K562 (cell line): ENCODE measurements at regions not wholly inside any gene's neighbourhood (a gene's known extent, or its start where the extent isn't known, plus 50 kb on each side); places are given as distances from the start of the nearest gene placed in this dataset.

Source experiments
- RAD51 ChIP-seq: fragments of 450-650 bp; IDR thresholded peaks from 2 replicates; pipeline ENCODE4 v1.7.1; 2016; ENCODE audit warnings: low read depth, mild to moderate bottlenecking, borderline replicate concordance
- ZC3H11A ChIP-seq: IDR thresholded peaks from 2 replicates; pipeline ENCODE4 v1.6.1; 2012; ENCODE audit warnings: low read depth, low read length, improper control_type of control experiment
- TF ChIP-seq, protein P1 (sequence below), 2 experiments: fragments of 450-650 bp; formaldehyde crosslinking in 1 of 2; IDR thresholded peaks; 2 replicates each; pipeline versions ENCODE4 v1.4.0 to v1.6.1; 2014 to 2020; ENCODE audit warnings: mild to moderate bottlenecking in 2 of 2, borderline replicate concordance in 1 of 2, low read depth in 1 of 2

GRCh38 chr22:22092101-22092500 lies 109.5 kb upstream of the TOP3B start:
- TF ChIP-seq RAD51, result no peak
- TF ChIP-seq ZC3H11A, result no peak
- TF ChIP-seq, protein P1, sequence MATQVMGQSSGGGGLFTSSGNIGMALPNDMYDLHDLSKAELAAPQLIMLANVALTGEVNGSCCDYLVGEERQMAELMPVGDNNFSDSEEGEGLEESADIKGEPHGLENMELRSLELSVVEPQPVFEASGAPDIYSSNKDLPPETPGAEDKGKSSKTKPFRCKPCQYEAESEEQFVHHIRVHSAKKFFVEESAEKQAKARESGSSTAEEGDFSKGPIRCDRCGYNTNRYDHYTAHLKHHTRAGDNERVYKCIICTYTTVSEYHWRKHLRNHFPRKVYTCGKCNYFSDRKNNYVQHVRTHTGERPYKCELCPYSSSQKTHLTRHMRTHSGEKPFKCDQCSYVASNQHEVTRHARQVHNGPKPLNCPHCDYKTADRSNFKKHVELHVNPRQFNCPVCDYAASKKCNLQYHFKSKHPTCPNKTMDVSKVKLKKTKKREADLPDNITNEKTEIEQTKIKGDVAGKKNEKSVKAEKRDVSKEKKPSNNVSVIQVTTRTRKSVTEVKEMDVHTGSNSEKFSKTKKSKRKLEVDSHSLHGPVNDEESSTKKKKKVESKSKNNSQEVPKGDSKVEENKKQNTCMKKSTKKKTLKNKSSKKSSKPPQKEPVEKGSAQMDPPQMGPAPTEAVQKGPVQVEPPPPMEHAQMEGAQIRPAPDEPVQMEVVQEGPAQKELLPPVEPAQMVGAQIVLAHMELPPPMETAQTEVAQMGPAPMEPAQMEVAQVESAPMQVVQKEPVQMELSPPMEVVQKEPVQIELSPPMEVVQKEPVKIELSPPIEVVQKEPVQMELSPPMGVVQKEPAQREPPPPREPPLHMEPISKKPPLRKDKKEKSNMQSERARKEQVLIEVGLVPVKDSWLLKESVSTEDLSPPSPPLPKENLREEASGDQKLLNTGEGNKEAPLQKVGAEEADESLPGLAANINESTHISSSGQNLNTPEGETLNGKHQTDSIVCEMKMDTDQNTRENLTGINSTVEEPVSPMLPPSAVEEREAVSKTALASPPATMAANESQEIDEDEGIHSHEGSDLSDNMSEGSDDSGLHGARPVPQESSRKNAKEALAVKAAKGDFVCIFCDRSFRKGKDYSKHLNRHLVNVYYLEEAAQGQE (IDR thresholded peaks at IDR 0.05; ENCODE audit: borderline replicate concordance), result no peak
- TF ChIP-seq, protein P1 (CRISPR knock-in tag; IDR thresholded peaks at IDR 0.05; ENCODE audit: low read depth), result no peak
